K562 (cell line): ENCODE measurements at regions not wholly inside any gene's neighbourhood (a gene's known extent, or its start where the extent isn't known, plus 50 kb on each side); places are given as distances from the start of the nearest gene placed in this dataset.

Source experiments
- ATAC-seq: fragments of 200-7000 bp; cut with Tn5 transposase; 3 replicates; pipeline ENCODE4 v1.9.1; 2020; ENCODE audit warnings: moderate library complexity
- BruUV-seq: library from RNA; stranded (reverse); fragments of 400-500 nt; replicated peaks from 2 replicates; lab custom pipeline; 2021; lab: Mats Ljungman, UMichigan
- CTCF ChIA-PET: fragments of 300-600 bp; formaldehyde crosslinking; extraction: SDS; loops from one replicate; lab custom pipeline; 2021; ENCODE audit warnings: low intra/inter-chr PET ratio; lab: Yijun Ruan, JAX
- POLR2A ChIA-PET: fragments of 300-600, 350-650 bp; sonication (Branson Sonifier 250); formaldehyde crosslinking; extraction: SDS; loops from one replicate; lab custom pipeline; 2021; ENCODE audit warnings: antibody characterized with exemption, inconsistent platforms; lab: Yijun Ruan, JAX
- DNase-seq, 4 experiments: peaks; one replicate each; pipeline versions ENCODE4 v3.0.0 to v3.0.0-alpha.2; 2011 to 2018; ENCODE audit warnings: low spot score in 3 of 4, mixed read lengths in 3 of 4; ENCODE audit errors: extremely low read depth in 1 of 4
- FAIRE-seq: peaks from 2 replicates; lab custom pipeline; 2011; peaks lifted over from hg19 to GRCh38; lab: Jason Lieb, UNC
- H2AFZ ChIP-seq: 2 replicates; pipeline ENCODE4 v1.6.0; 2011; ENCODE audit warnings: low read depth, low read length, control low read depth, inconsistent platforms
- H3K27ac ChIP-seq: fragments of 200-600 bp; 3 replicates; pipeline ENCODE4 v1.8.0; 2011; ENCODE audit warnings: low read depth, mild to moderate bottlenecking, control low read depth, inconsistent platforms, low read length, moderate library complexity, mixed read lengths; ENCODE audit errors: extremely low read depth
- H3K27me3 ChIP-seq, 2 experiments: fragments of 300-600 bp in 1 of 2; 2 replicates in 1 of 2; 3 replicates in 1 of 2; pipeline versions ENCODE4 v1.6.0 to v1.8.0; 2011; ENCODE audit warnings: inconsistent platforms in 2 of 2, low read length in 2 of 2, mild to moderate bottlenecking in 1 of 2, mixed read lengths in 1 of 2, moderate library complexity in 1 of 2; ENCODE audit not compliant: control insufficient read depth in 2 of 2, insufficient read depth in 2 of 2
- H3K36me3 ChIP-seq: fragments of 300-600 bp; 3 replicates; pipeline ENCODE4 v1.8.0; 2011; ENCODE audit warnings: mild to moderate bottlenecking, low read length, inconsistent platforms; ENCODE audit not compliant: control insufficient read depth, insufficient read depth
- H3K4me1 ChIP-seq, 2 experiments: fragments of 200-600 bp in 1 of 2; replicated peaks in 1 of 2; 2 replicates in 1 of 2; 3 replicates in 1 of 2; pipeline versions ENCODE4 v1.5.1 to v1.8.0; 2011; ENCODE audit warnings: inconsistent platforms in 2 of 2, low read length in 2 of 2, mild to moderate bottlenecking in 1 of 2, mixed read lengths in 1 of 2, moderate library complexity in 1 of 2; ENCODE audit not compliant: control insufficient read depth in 2 of 2, insufficient read depth in 2 of 2
- H3K4me2 ChIP-seq: 2 replicates; pipeline ENCODE4 v1.6.1; 2011; ENCODE audit warnings: low read length, control low read depth, inconsistent platforms, mixed read lengths; ENCODE audit not compliant: insufficient read depth
- H3K4me3 ChIP-seq: fragments of 200-600 bp; sonication (generic), shearing (Covaris generic); 2 replicates; pipeline ENCODE4 v1.5.1; 2016; ENCODE audit warnings: control low read depth, inconsistent platforms
- H3K79me2 ChIP-seq: fragments of 200-600 bp; 3 replicates; pipeline ENCODE4 v1.8.0; 2011; ENCODE audit warnings: low read length, inconsistent platforms; ENCODE audit not compliant: control insufficient read depth, insufficient read depth
- H3K9ac ChIP-seq, 2 experiments: 2 replicates each; pipeline versions ENCODE4 v1.6.0 to v1.6.1; 2011; ENCODE audit warnings: low read depth in 2 of 2, low read length in 2 of 2, control low read depth in 1 of 2, inconsistent platforms in 1 of 2, mild to moderate bottlenecking in 1 of 2, mixed read lengths in 1 of 2; ENCODE audit not compliant: insufficient read depth in 1 of 2
- H3K9me1 ChIP-seq: one replicate; pipeline ENCODE4 v1.6.0; 2011; ENCODE audit warnings: inconsistent platforms, mild to moderate bottlenecking, low read length, moderate library complexity; ENCODE audit not compliant: control insufficient read depth, insufficient read depth
- H3K9me3 ChIP-seq: replicated peaks from 2 replicates; pipeline ENCODE4 v1.5.1; 2011; ENCODE audit warnings: low read depth, low read length, inconsistent platforms; ENCODE audit not compliant: control insufficient read depth, insufficient read depth
- H4K20me1 ChIP-seq: replicated peaks from 2 replicates; pipeline ENCODE4 v1.6.1; 2011; ENCODE audit warnings: low read length, inconsistent platforms, mixed read lengths; ENCODE audit not compliant: control insufficient read depth, insufficient read depth
- HMGXB4 ChIP-seq: sonication (generic); formaldehyde crosslinking; IDR thresholded peaks from 2 replicates; pipeline ENCODE4 v1.8.1; 2023; ENCODE audit warnings: mild to moderate bottlenecking, missing genetic modification reagents
- POLR2AphosphoS5 ChIP-seq: IDR thresholded peaks from 2 replicates; pipeline ENCODE4 v1.6.1; 2011; ENCODE audit warnings: mild to moderate bottlenecking, low read depth, low read length, moderate library complexity; ENCODE audit not compliant: control insufficient read depth, insufficient read depth
- ZKSCAN3 ChIP-seq: fragments of 250-450 bp; sonication (Bioruptor Pico); IDR thresholded peaks from 2 replicates; pipeline ENCODE4 v1.4.0; 2020
- ZNF316 ChIP-seq: fragments of 450-650 bp; IDR thresholded peaks from 2 replicates; pipeline ENCODE4 v1.6.1; 2016
- WGBS: fragments of 100-300 bp; shearing (Covaris generic); methylation state at CpG from one replicate; pipeline ENCODE4 v1.1.6; 2016; ENCODE audit warnings: low coverage, mixed read lengths; ENCODE audit not compliant: insufficient coverage; ENCODE audit errors: missing lambda C conversion rate; 5-methylcytosine and 5-hydroxymethylcytosine counted together
- in situ Hi-C: fragments of 300-500 bp; cut with MboI; formaldehyde crosslinking; loops from 4 replicates; pipeline ENCODE4 v1.15.0; 2018; ENCODE audit warnings: inconsistent platforms, mixed read lengths
- intact Hi-C: fragments of 100-400 bp; cut with micrococcal nuclease; formaldehyde crosslinking; loops from 2 replicates; pipeline ENCODE4 v1.14.2; 2022

GRCh38 chr1:188364927-188365449 is 1536.2 kb downstream of the PLA2G4A start:
- FAIRE-seq = no peak
- Histone ChIP-seq H4K20me1 (no peaks in the 10 kb centered on the region), H3K9ac (no peak overlapping the region), H3K4me1 (no peaks in the 10 kb centered on the region), H3K9me3 (no peaks in the 10 kb centered on the region), H3K79me2 (no peaks in the 10 kb centered on the region), H3K27ac (no peak overlapping the region), H3K4me3 (no peak overlapping the region), H3K9me1 (no peaks in the 10 kb centered on the region), H3K4me2 (no peak overlapping the region), H2AFZ (no peak overlapping the region), H3K36me3 (no peaks in the 10 kb centered on the region), H3K27me3 (no peaks in the 10 kb centered on the region)
- no peak for ATAC-seq
- no peak for DNase-seq
- intact Hi-C loops (no loop called here), in situ Hi-C loops (no loop called here)
- ChIA-PET POLR2A (no interaction called here), CTCF (no interaction called here)
- 0% methylated on average over 3 of the region's 3 CpGs for WGBS
- BruUV-seq = no TSS peak
- no peak for TF ChIP-seq HMGXB4 (CRISPR knock-in tag)
- TF ChIP-seq ZNF316 = 0 out of 2 replicates have a peak, but pooled peaks have one; percentile 20

DNA sequence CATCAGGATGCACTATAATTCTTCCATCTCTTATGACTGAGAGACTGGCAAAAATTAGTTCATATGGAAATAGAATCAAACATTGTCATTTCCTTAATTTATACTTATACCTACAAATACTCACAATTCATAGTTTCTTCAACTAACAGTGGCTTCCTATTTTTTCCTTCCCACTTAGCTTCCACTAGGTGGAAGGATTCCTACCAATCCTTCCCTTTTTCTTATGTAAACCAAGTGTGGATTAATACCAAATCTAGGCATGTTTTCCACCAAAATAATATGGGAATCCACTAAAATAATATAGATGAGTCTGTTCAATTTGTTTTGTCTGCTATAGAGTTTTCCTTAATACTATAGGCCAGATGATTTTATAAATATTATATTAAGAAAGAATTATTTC is 1537.1 kb downstream of the PLA2G4A start:
- ATAC-seq = no peak
- TF ChIP-seq POLR2AphosphoS5 (no peak), ZKSCAN3 (no peak)

More for the DNA sequence above, 1537.1 kb downstream of the PLA2G4A start:
- Histone ChIP-seq H3K4me3 (no peak overlapping the region), H4K20me1 (no peaks in the 10 kb centered on the region), H2AFZ (no peak overlapping the region), H3K9me1 (no peaks in the 10 kb centered on the region), H3K9ac (no peak overlapping the region), H3K27me3 (no peaks in the 10 kb centered on the region), H3K79me2 (no peaks in the 10 kb centered on the region), H3K9me3 (no peaks in the 10 kb centered on the region), H3K36me3 (no peaks in the 10 kb centered on the region), H3K27ac (no peak overlapping the region), H3K4me1 (no peaks in the 10 kb centered on the region), H3K4me2 (no peak overlapping the region)
- intact Hi-C loops = no loop called here
- in situ Hi-C loops = no loop called here
- FAIRE-seq (no peak), DNase-seq (no peak)
- POLR2A ChIA-PET = no interaction called here
- CTCF ChIA-PET = no interaction called here
- BruUV-seq = no TSS peak
